Adrenal gland (tissue), 9 donors: ENCODE measurements at regions not wholly inside any gene's neighbourhood (a gene's known extent, or its start where the extent isn't known, plus 50 kb on each side); places are given as distances from the start of the nearest gene placed in this dataset.

ENCODE experiments used
- DNase-seq, 7 donors: peaks; one replicate each; pipeline ENCODE4 v3.0.0-alpha.2; 2019 to 2020
- H3K27ac ChIP-seq, 5 donors: fragments of 200-600 bp; sonication (generic) in 4 of 5; 1 replicate in 3 of 5; 2 replicates in 2 of 5; pipeline versions ENCODE4 v1.5.1 to v1.8.0; 2016 to 2020; ENCODE audit warnings: mild to moderate bottlenecking in 1 of 5
- H3K27me3 ChIP-seq: fragments of 200-600 bp; 2 replicates; pipeline ENCODE4 v1.8.0; 2021
- H3K36me3 ChIP-seq, 2 donors: fragments of 200-600 bp; replicated peaks in 1 of 2; 1 replicate in 1 of 2; 2 replicates in 1 of 2; pipeline versions ENCODE4 v1.5.1 to v1.8.0; 2018 to 2022
- H3K4me1 ChIP-seq, 2 donors: fragments of 200-600 bp; replicated peaks in 1 of 2; 1 replicate in 1 of 2; 2 replicates in 1 of 2; pipeline versions ENCODE4 v1.5.1 to v1.8.0; 2018 to 2021
- H3K4me3 ChIP-seq, 4 donors: fragments of 200-600 bp; sonication (generic) in 3 of 4; one replicate each; pipeline ENCODE4 v1.5.1; 2016 to 2018
- H3K9me3 ChIP-seq, 3 donors: fragments of 200-600 bp; sonication (generic) in 1 of 3; replicated peaks in 1 of 3; 1 replicate in 2 of 3; 2 replicates in 1 of 3; pipeline versions ENCODE4 v1.5.1 to v1.8.0; 2016 to 2021
- POLR2A ChIP-seq, 2 donors: fragments of 450-650 bp; IDR thresholded peaks; one replicate each; pipeline ENCODE4 v1.6.1; 2017; ENCODE audit warnings: antibody characterized with exemption in 2 of 2, mild to moderate bottlenecking in 2 of 2, moderate library complexity in 1 of 2
- WGBS, 4 donors: extraction: QIAGEN DNeasy Blood & Tissue Kit in 2 of 4; methylation state at CpG; one replicate each; pipeline versions ENCODE4 v1.1.5 to v1.1.7; 2013 to 2017; 5-methylcytosine and 5-hydroxymethylcytosine counted together
- intact Hi-C, 2 donors: fragments of 100-400 bp; cut with DNase I; formaldehyde crosslinking; loops; one replicate each; pipeline versions ENCODE4 v1.14.1 to v1.15.0; 2022 to 2023
- TF ChIP-seq, protein P1 (sequence below), 6 experiments: fragments of 450-650 bp in 4 of 6; fragments of 200-600 bp in 2 of 6; sonication (generic) in 1 of 6; IDR thresholded peaks; 1 replicate in 5 of 6; 2 replicates in 1 of 6; pipeline versions ENCODE4 v1.5.1 to v1.8.0; 2016 to 2021; ENCODE audit warnings: antibody characterized with exemption in 6 of 6, mild to moderate bottlenecking in 2 of 6, moderate library complexity in 1 of 6
- donor health status: healthy with polysubstance abuse.
- donor health status: Bipolar disorder and iron deficiency.
- donor health status: DM: yes; HTN: yes; CAD: no.
- donor health status: DM: no; HTN: no; CAD: no.
- donor health status: DM: no; HTN: no; CAD: no.

DNA sequence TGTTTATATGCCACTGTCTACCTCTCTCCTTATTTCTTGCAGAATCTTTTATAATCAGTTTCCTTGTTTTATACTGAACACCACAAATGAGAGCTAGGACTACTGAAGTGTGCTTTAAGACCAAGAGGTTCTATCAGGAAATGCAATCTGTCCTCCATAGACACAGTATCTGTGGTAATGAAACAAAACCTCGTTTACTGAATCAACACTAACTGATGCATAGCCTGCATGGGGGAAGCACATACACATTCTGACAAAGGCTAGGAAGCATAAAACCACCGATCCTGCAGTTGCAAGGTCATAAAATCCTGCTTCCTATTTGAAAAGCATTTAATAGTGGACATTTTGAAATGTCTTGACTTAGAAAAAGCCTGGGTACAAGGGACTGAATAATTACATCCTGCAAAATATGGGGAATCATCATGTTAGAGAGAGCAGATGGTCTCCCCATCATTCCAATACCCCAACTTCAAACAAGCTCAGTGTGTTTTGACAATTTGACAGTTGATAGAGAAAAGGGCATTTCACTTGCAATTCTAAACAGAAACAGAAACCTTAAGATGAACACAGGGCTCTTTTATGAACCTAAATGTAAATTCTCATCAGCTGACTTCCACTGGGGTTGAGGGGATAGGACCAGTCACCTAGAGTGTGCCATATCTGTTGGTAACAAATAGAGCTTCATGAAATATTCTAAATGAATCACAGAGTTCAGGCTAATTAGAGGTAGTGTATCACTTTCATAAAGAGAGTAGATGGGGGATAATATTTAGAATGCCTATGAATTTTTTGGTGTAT is 1845.6 kb upstream of the PIK3C3 start:
- Histone ChIP-seq H3K27ac (no peak overlapping the region), H3K9me3 (no peaks in the 10 kb centered on the region), H3K4me3 (no peak overlapping the region), H3K4me1 (no peaks in the 10 kb centered on the region), H3K27me3 (no peaks in the 10 kb centered on the region), H3K36me3 (no peaks in the 10 kb centered on the region)
- no peak for DNase-seq
- intact Hi-C loops = no loop called here
- TF ChIP-seq, protein P1, sequence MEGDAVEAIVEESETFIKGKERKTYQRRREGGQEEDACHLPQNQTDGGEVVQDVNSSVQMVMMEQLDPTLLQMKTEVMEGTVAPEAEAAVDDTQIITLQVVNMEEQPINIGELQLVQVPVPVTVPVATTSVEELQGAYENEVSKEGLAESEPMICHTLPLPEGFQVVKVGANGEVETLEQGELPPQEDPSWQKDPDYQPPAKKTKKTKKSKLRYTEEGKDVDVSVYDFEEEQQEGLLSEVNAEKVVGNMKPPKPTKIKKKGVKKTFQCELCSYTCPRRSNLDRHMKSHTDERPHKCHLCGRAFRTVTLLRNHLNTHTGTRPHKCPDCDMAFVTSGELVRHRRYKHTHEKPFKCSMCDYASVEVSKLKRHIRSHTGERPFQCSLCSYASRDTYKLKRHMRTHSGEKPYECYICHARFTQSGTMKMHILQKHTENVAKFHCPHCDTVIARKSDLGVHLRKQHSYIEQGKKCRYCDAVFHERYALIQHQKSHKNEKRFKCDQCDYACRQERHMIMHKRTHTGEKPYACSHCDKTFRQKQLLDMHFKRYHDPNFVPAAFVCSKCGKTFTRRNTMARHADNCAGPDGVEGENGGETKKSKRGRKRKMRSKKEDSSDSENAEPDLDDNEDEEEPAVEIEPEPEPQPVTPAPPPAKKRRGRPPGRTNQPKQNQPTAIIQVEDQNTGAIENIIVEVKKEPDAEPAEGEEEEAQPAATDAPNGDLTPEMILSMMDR (IDR thresholded peaks at IDR 0.05) = no peak
- TF ChIP-seq POLR2A (IDR thresholded peaks at IDR 0.05) = no peak
- WGBS, 4 donors = 13 to 33% (median 21%) methylated on average over 2 of the region's 2 CpGs

DNA sequence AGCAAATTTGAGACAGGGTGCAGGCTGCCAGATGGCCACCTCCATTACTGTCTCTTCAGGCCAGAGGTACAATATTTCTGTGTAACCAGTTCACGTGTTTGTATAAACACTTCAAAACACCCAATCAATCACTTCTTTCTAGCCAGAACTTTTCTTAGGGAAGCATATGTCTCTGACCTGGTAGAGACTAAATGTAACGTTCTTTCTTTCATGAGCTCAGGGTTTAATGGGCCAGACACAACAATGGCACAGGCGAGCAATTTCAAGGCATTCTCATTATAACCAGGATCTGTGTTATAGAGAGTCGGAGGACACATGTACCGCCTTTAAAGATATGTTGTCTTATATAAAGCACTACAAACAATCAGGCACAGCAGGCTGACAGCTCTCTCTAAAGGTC is 1846.4 kb upstream of the PIK3C3 start:
- Histone ChIP-seq H3K4me1 (no peaks in the 10 kb centered on the region), H3K27me3 (no peaks in the 10 kb centered on the region), H3K4me3 (no peak overlapping the region), H3K36me3 (no peaks in the 10 kb centered on the region), H3K27ac (no peak overlapping the region), H3K9me3 (no peaks in the 10 kb centered on the region)
- intact Hi-C loops = no loop called here
- WGBS, 4 donors = 50 to 68% (median 64%) methylated on average over 5 of the region's 5 CpGs
- TF ChIP-seq, protein P1 (IDR thresholded peaks at IDR 0.05) = no peak
- no peak for TF ChIP-seq POLR2A (IDR thresholded peaks at IDR 0.05)
- DNase-seq = no peak

DNA sequence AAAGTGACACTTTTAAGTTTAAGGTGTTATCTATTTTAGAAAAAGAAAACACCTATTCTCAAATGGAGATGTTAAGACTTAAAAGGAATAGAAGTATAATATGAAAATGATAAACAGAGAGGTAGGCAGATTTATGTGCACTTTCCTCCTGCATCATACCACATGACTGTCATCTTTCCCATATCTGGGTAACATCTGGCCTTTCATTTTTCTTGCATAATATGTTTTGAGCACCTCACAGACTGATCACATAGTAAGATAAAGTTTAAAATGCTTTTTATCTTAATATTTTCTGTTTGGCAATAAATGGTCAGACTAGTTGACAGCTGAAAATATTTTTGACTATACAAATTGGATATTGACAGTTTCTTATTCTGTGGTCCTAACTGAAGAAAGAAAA is 1852.1 kb upstream of the PIK3C3 start:
- no peak overlapping the region for H3K4me3 ChIP-seq
- no peak for TF ChIP-seq POLR2A (IDR thresholded peaks at IDR 0.05)
- no peak for DNase-seq
- intact Hi-C loops = no loop called here
- H3K4me1 ChIP-seq = no peaks in the 10 kb centered on the region
- H3K9me3 ChIP-seq = no peaks in the 10 kb centered on the region
- no peaks in the 10 kb centered on the region for H3K27me3 ChIP-seq
- H3K36me3 ChIP-seq = no peaks in the 10 kb centered on the region
- H3K27ac ChIP-seq = no peak overlapping the region

DNA sequence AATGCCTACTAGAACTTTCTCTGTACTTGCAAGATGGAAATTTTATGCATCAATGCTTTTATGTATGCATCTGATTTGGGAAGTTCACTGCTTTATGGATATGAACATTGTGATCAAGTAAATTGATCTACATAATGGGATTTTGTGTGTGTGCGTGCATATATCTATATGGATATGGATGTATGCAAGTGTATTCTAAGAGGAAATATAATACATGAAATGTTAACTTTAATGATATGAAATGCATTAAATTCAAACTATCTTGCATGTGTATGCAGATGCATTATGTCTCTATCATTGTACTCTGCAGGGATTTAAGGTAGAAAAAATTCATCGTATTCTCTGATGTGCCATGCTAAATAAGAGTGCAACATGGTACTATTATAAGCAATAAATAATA is 1855.4 kb upstream of the PIK3C3 start:
- Histone ChIP-seq H3K9me3 (no peaks in the 10 kb centered on the region), H3K27ac (no peak overlapping the region), H3K4me3 (no peak overlapping the region), H3K27me3 (no peaks in the 10 kb centered on the region), H3K36me3 (no peaks in the 10 kb centered on the region), H3K4me1 (no peaks in the 10 kb centered on the region)
- intact Hi-C loops = no loop called here
- DNase-seq = no peak
- 80 to 94% (median 89%) methylated on average over 2 of the region's 2 CpGs for WGBS, 4 donors
- TF ChIP-seq, protein P1 (IDR thresholded peaks at IDR 0.05) = no peak
- no peak for TF ChIP-seq POLR2A (IDR thresholded peaks at IDR 0.05)

DNA sequence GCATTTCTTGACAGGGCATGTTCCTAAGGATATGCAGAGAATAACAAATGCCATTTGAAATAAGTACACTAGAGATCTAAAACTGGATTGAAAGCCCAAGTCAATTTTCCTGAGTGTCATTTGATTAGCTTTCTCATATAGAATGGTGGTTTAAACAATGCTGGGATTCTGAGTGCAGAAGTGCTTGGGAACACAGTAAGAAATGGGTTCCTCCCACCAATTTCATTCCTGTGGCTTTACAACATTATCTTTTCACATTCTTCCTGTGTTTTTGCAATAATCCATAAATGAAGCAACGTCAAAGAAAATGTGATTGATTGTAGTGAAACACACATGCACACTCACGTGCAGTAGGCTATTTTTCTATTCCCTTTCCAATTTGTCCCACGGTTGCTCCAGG is 1858.4 kb upstream of the PIK3C3 start:
- DNase-seq = no peak
- H3K4me3 ChIP-seq = no peak overlapping the region
- no peak for TF ChIP-seq POLR2A (IDR thresholded peaks at IDR 0.05)
- TF ChIP-seq, protein P1 (IDR thresholded peaks at IDR 0.05) = no peak
- H3K27ac ChIP-seq = no peak overlapping the region
- H3K36me3 ChIP-seq = no peaks in the 10 kb centered on the region
- no peaks in the 10 kb centered on the region for H3K27me3 ChIP-seq
- intact Hi-C loops = no loop called here
- 45 to 57% (median 55%) methylated on average over 3 of the region's 3 CpGs for WGBS, 4 donors
- H3K9me3 ChIP-seq = no peaks in the 10 kb centered on the region
- no peaks in the 10 kb centered on the region for H3K4me1 ChIP-seq
